ENCODE measurements at regions not wholly inside any gene's neighbourhood (a gene's known extent, or its start where the extent isn't known, plus 50 kb on each side); places are given as distances from the start of the nearest gene placed in this dataset.

DNA sequence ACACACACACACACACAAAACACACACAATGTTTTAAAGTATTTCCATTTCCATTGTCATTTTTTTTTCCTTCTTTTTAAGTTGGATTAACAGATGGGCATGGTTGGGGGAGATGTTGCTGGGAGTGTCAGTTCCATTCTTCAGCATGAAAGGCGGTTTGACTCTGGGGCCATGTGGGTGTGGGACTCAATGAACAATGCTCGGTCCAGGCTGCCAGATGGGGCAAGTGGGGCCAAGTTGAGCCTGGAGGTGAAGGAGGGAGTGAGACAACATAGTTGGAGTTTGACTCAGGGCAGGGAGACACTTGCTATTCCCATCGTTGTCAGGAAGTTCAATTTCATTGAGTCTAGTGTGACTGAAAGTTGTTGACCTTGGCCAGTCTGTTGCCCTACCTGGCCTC, 125.3 kb downstream of the TLE3 start:
- Histone ChIP-seq H3K36me3 (ENCODE audit: insufficient read depth, low read length) (no peaks in the 10 kb centered on the region), H3K27me3 (ENCODE audit: insufficient read depth, low read length) (no peaks in the 10 kb centered on the region), H3K4me3 (ENCODE audit: low read length) (no peak overlapping the region), H3K9me3 (ENCODE audit: insufficient read depth, low read depth, low read length) (no peaks in the 10 kb centered on the region), H3K9ac (ENCODE audit: low read depth, low read length) (no peak overlapping the region), H3K4me1 (ENCODE audit: insufficient read depth, low read length) (no peaks in the 10 kb centered on the region), H3K27ac (ENCODE audit: low read depth, low read length) (no peak overlapping the region)
- 86% methylated on average over 3 of the region's 3 CpGs for WGBS

DNA sequence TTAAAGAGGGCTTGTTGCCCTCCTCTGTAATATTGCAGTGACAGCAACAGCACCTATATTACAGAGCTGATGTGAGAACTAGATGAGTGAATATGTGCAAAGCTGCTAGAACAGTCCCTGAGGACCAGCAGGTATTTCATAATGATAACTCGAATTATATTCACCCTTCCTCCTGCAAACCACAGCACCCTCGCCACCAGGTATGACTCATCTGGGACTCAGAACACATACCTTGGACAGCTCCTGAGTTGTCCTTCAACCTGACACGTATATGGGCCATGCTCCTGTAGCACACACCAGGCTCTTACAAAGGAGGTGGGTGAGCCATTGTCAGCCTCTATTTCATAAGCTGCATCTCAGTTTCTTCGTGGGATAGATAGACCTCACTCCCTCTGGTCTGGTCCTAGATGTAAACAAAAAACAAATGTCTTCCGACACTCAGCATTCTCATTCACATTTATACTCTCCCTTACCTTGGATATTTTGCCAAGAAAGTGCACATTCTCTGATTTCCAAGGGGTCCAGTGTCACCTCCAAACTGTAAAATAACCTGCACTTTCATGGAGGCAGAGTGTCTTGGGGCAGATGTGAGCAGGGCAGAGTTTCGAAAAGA, 124.5 kb downstream of the TLE3 start:
- H3K27me3 ChIP-seq (ENCODE audit: insufficient read depth, low read length), result no peaks in the 10 kb centered on the region
- H3K9ac ChIP-seq (ENCODE audit: low read depth, low read length), result no peak overlapping the region
- H3K36me3 ChIP-seq (ENCODE audit: insufficient read depth, low read length), result no peaks in the 10 kb centered on the region
- 46% methylated on average over 6 of the region's 6 CpGs for WGBS
- H3K4me1 ChIP-seq (ENCODE audit: insufficient read depth, low read length), result no peaks in the 10 kb centered on the region
- H3K9me3 ChIP-seq (ENCODE audit: insufficient read depth, low read depth, low read length), result no peaks in the 10 kb centered on the region
- H3K27ac ChIP-seq (ENCODE audit: low read depth, low read length), result no peak overlapping the region
- no peak overlapping the region for H3K4me3 ChIP-seq (ENCODE audit: low read length)

GRCh38 chr15:69973880-69974279, 123.8 kb downstream of the TLE3 start:
- Histone ChIP-seq H3K27ac (ENCODE audit: low read depth, low read length) (no peak overlapping the region), H3K9ac (ENCODE audit: low read depth, low read length) (no peak overlapping the region), H3K9me3 (ENCODE audit: insufficient read depth, low read depth, low read length) (no peaks in the 10 kb centered on the region), H3K27me3 (ENCODE audit: insufficient read depth, low read length) (no peaks in the 10 kb centered on the region), H3K4me3 (ENCODE audit: low read length) (no peak overlapping the region), H3K36me3 (ENCODE audit: insufficient read depth, low read length) (no peaks in the 10 kb centered on the region), H3K4me1 (ENCODE audit: insufficient read depth, low read length) (no peaks in the 10 kb centered on the region; the same call in 1 of the 2 replicates)
- 90% methylated on average over 4 of the region's 4 CpGs for WGBS

- Histone ChIP-seq H3K36me3 (ENCODE audit: insufficient read depth, low read length) (no peaks in the 10 kb centered on the region), H3K4me1 (ENCODE audit: insufficient read depth, low read length) (peaks cover under 1% of the 10 kb centered on the region; the same call in 1 of the 2 replicates), H3K27ac (ENCODE audit: low read depth, low read length) (no peak overlapping the region), H3K9ac (ENCODE audit: low read depth, low read length) (no peak overlapping the region), H3K4me3 (ENCODE audit: low read length) (no peak overlapping the region), H3K27me3 (ENCODE audit: insufficient read depth, low read length) (no peaks in the 10 kb centered on the region), H3K9me3 (ENCODE audit: insufficient read depth, low read depth, low read length) (no peaks in the 10 kb centered on the region)
- WGBS, result 73% methylated on average over 5 of the region's 5 CpGs
Observed at GRCh38 chr15:69974321-69974720, 123.4 kb downstream of the TLE3 start.

GRCh38 chr15:69976366-69976994, 121.2 kb downstream of the TLE3 start:
- H3K27me3 ChIP-seq (ENCODE audit: insufficient read depth, low read length), result no peaks in the 10 kb centered on the region
- no peak overlapping the region for H3K4me3 ChIP-seq (ENCODE audit: low read length)
- peaks cover 6% of the 10 kb centered on the region; the same call in 1 of the 2 replicates for H3K4me1 ChIP-seq (ENCODE audit: insufficient read depth, low read length)
- H3K9me3 ChIP-seq (ENCODE audit: insufficient read depth, low read depth, low read length), result no peaks in the 10 kb centered on the region
- H3K9ac ChIP-seq (ENCODE audit: low read depth, low read length), result no peak overlapping the region
- no peak overlapping the region for H3K27ac ChIP-seq (ENCODE audit: low read depth, low read length)
- H3K36me3 ChIP-seq (ENCODE audit: insufficient read depth, low read length), result no peaks in the 10 kb centered on the region
- 43% methylated on average over 7 of the region's 7 CpGs for WGBS

GRCh38 chr15:69978603-69979002, 119.1 kb downstream of the TLE3 start:
- H3K27ac ChIP-seq (ENCODE audit: low read depth, low read length), result no peak overlapping the region
- no peak overlapping the region for H3K4me3 ChIP-seq (ENCODE audit: low read length)
- H3K27me3 ChIP-seq (ENCODE audit: insufficient read depth, low read length), result no peaks in the 10 kb centered on the region
- 82% methylated on average over 7 of the region's 7 CpGs for WGBS
- H3K9me3 ChIP-seq (ENCODE audit: insufficient read depth, low read depth, low read length), result no peaks in the 10 kb centered on the region
- H3K4me1 ChIP-seq (ENCODE audit: insufficient read depth, low read length), result peaks cover 6% of the 10 kb centered on the region; the same call in 1 of the 2 replicates
- H3K9ac ChIP-seq (ENCODE audit: low read depth, low read length), result no peak overlapping the region
- no peaks in the 10 kb centered on the region for H3K36me3 ChIP-seq (ENCODE audit: insufficient read depth, low read length)

DNA sequence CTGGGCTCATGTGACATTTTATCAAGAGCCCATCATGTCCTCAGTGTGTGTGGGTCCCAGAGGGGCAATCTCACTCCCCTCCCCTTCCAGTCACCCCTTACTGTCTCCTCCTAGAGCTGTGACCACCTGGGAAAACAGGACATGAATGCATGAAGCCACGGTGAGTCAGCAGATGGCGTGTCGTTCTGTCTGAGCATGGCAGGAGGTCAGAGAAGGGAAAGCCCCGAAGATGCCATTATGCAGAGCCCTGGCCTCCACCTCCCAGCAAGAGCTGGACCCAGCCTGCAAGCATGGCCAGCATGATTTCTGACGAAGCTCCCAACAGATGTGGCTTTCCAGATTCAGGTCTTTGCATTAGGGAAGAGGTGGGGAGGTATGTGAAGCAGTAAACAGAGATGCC, 118.5 kb downstream of the TLE3 start:
- Histone ChIP-seq H3K27me3 (ENCODE audit: insufficient read depth, low read length) (no peaks in the 10 kb centered on the region), H3K27ac (ENCODE audit: low read depth, low read length) (no peak overlapping the region), H3K4me3 (ENCODE audit: low read length) (no peak overlapping the region), H3K4me1 (ENCODE audit: insufficient read depth, low read length) (peaks cover 6% of the 10 kb centered on the region; the same call in 1 of the 2 replicates), H3K9me3 (ENCODE audit: insufficient read depth, low read depth, low read length) (no peaks in the 10 kb centered on the region), H3K9ac (ENCODE audit: low read depth, low read length) (no peak overlapping the region), H3K36me3 (ENCODE audit: insufficient read depth, low read length) (no peaks in the 10 kb centered on the region)
- 31% methylated on average over 5 of the region's 5 CpGs for WGBS

GRCh38 chr15:69979783-69980182, 117.9 kb downstream of the TLE3 start:
- H3K27ac ChIP-seq (ENCODE audit: low read depth, low read length), result no peak overlapping the region
- H3K4me1 ChIP-seq (ENCODE audit: insufficient read depth, low read length), result peaks cover 6% of the 10 kb centered on the region; the same call in 1 of the 2 replicates
- no peaks in the 10 kb centered on the region for H3K36me3 ChIP-seq (ENCODE audit: insufficient read depth, low read length)

DNA sequence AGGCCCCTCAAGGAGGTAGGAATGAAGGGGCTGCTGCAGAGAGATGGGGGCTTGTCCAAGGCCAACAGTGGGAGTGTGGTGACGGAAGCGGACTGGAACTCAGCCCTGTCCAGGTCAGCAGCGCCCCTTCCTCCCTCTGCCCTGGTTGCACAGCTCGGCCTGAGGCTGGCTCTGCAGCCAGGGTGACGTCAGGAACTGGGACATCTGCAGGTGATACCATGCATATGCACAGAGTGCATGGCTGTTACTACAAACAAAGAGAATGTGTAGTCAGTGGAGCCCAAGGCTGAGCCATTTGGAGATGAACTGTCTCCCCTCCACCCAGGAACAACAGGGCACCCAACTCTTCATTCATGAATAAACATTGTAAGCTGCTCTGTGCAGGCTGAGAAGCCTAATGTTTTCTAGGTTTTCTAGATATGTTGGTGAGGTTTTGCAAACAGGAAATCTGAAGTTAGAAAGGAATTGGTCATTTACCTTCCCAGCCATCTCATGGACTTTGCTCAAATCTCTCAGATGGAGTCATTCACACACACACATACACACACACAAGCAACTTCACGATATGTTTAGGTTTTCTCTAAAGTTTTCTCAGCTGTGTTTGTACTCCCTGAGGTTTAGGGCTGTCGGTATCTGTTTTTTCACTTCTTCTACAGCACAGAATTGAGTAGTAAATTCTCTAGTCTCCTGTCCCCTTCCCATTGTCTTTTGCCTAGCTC, 117.2 kb downstream of the TLE3 start:
- Histone ChIP-seq H3K9ac (ENCODE audit: low read depth, low read length) (no peak overlapping the region), H3K36me3 (ENCODE audit: insufficient read depth, low read length) (no peaks in the 10 kb centered on the region), H3K4me1 (ENCODE audit: insufficient read depth, low read length) (peaks cover 6% of the 10 kb centered on the region; the same call in 1 of the 2 replicates), H3K27ac (ENCODE audit: low read depth, low read length) (no peak overlapping the region), H3K9me3 (ENCODE audit: insufficient read depth, low read depth, low read length) (no peaks in the 10 kb centered on the region), H3K4me3 (ENCODE audit: low read length) (no peak overlapping the region), H3K27me3 (ENCODE audit: insufficient read depth, low read length) (no peaks in the 10 kb centered on the region)
- WGBS, result 86% methylated on average over 7 of the region's 7 CpGs

More at GRCh38 chr15:69979783-69980182, 117.9 kb downstream of the TLE3 start:
- H3K4me3 ChIP-seq (ENCODE audit: low read length), result no peak overlapping the region
- no peaks in the 10 kb centered on the region for H3K9me3 ChIP-seq (ENCODE audit: insufficient read depth, low read depth, low read length)
- H3K9ac ChIP-seq (ENCODE audit: low read depth, low read length), result no peak overlapping the region
- no peaks in the 10 kb centered on the region for H3K27me3 ChIP-seq (ENCODE audit: insufficient read depth, low read length)
- WGBS, result 94% methylated on average over 8 of the region's 8 CpGs

DNA sequence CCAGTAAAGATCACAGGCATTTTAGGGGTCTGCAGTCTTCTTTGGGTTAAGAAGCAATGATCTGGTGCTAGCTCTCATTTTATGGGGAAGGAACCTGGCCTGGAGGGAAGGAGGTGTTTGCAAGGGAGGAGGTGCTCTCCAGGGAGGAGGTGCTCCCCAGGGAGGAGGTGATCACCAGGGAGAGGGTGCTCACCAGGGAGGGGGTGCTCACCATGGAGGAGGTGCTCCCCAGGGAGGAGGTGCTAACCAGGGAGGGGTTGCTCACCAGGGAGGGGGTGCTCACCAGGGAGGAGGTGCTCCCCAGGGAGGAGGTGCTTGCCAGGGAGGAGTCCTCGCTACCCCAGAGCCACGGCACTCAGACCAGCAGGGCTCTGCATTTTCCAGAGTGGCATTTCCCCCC, 115.7 kb downstream of the TLE3 start:
- H3K9ac ChIP-seq (ENCODE audit: low read depth, low read length), result no peak overlapping the region
- H3K4me1 ChIP-seq (ENCODE audit: insufficient read depth, low read length), result peaks cover 6% of the 10 kb centered on the region; the same call in 1 of the 2 replicates
- no peaks in the 10 kb centered on the region for H3K27me3 ChIP-seq (ENCODE audit: insufficient read depth, low read length)
- no peak overlapping the region for H3K4me3 ChIP-seq (ENCODE audit: low read length)
- no peak overlapping the region for H3K27ac ChIP-seq (ENCODE audit: low read depth, low read length)
- no peaks in the 10 kb centered on the region for H3K9me3 ChIP-seq (ENCODE audit: insufficient read depth, low read depth, low read length)
- H3K36me3 ChIP-seq (ENCODE audit: insufficient read depth, low read length), result no peaks in the 10 kb centered on the region
- 91% methylated on average over 2 of the region's 2 CpGs for WGBS

GRCh38 chr15:69983696-69984265, 113.9 kb downstream of the TLE3 start:
- H3K9ac ChIP-seq (ENCODE audit: low read depth, low read length), result no peak overlapping the region
- peaks cover 6% of the 10 kb centered on the region; the same call in 1 of the 2 replicates for H3K4me1 ChIP-seq (ENCODE audit: insufficient read depth, low read length)
- no peaks in the 10 kb centered on the region for H3K9me3 ChIP-seq (ENCODE audit: insufficient read depth, low read depth, low read length)
- WGBS, result 85% methylated on average over 7 of the region's 7 CpGs
- no peak overlapping the region for H3K4me3 ChIP-seq (ENCODE audit: low read length)
- H3K27me3 ChIP-seq (ENCODE audit: insufficient read depth, low read length), result no peaks in the 10 kb centered on the region
- no peak overlapping the region for H3K27ac ChIP-seq (ENCODE audit: low read depth, low read length)
- H3K36me3 ChIP-seq (ENCODE audit: insufficient read depth, low read length), result no peaks in the 10 kb centered on the region
